ENCODE measurements at regions not wholly inside any gene's neighbourhood (a gene's known extent, or its start where the extent isn't known, plus 50 kb on each side); places are given as distances from the start of the nearest gene placed in this dataset.

GRCh38 chr16:55169780-55170179 is 154.2 kb upstream of the IRX6 start:
- no peak for TF ChIP-seq CTCF (IDR thresholded peaks at IDR 0.05; ENCODE audit: poor library complexity)
- TF ChIP-seq EZH2 (IDR thresholded peaks at IDR 0.05; ENCODE audit: borderline replicate concordance): no peak
- no peak for TF ChIP-seq EZH2phosphoT487 (IDR thresholded peaks at IDR 0.05; ENCODE audit: low read depth, severe bottlenecking, unreplicated experiment)
- no peaks in the 10 kb centered on the region for H3K9me2 ChIP-seq (replicated peaks; ENCODE audit: insufficient read depth)
- H3K9me3 ChIP-seq (ENCODE audit: low read depth): no peaks in the 10 kb centered on the region
- H4K20me1 ChIP-seq (ENCODE audit: insufficient read depth, poor library complexity, severe bottlenecking): no peaks in the 10 kb centered on the region
- H3K4me3 ChIP-seq: no peak overlapping the region
- no peaks in the 10 kb centered on the region for H3K36me3 ChIP-seq (replicated peaks; ENCODE audit: insufficient read depth, low read depth)
- no peaks in the 10 kb centered on the region for H3K4me1 ChIP-seq (ENCODE audit: insufficient read depth)
- H3K4me2 ChIP-seq: no peak overlapping the region
- H3K27ac ChIP-seq: no peak overlapping the region
- 89% methylated on average over 9 of the region's 9 CpGs for WGBS (ENCODE audit: low lambda C conversion rate, missing lambda C conversion rate)
- no peaks in the 10 kb centered on the region for H3K27me3 ChIP-seq
- no peak overlapping the region for H2AFZ ChIP-seq
- DNase-seq (ENCODE audit: low spot score): no peak
- H3K79me2 ChIP-seq: no peaks in the 10 kb centered on the region

GRCh38 chr16:55171241-55171640 is 152.8 kb upstream of the IRX6 start:
- Histone ChIP-seq H3K9me3 (ENCODE audit: low read depth) (no peaks in the 10 kb centered on the region), H3K4me1 (ENCODE audit: insufficient read depth) (no peaks in the 10 kb centered on the region), H3K27me3 (no peaks in the 10 kb centered on the region), H3K4me3 (no peak overlapping the region), H4K20me1 (ENCODE audit: insufficient read depth, poor library complexity, severe bottlenecking) (no peaks in the 10 kb centered on the region), H3K79me2 (no peaks in the 10 kb centered on the region), H3K4me2 (no peak overlapping the region), H3K36me3 (replicated peaks; ENCODE audit: insufficient read depth, low read depth) (no peaks in the 10 kb centered on the region), H2AFZ (no peak overlapping the region), H3K27ac (no peak overlapping the region), H3K9me2 (replicated peaks; ENCODE audit: insufficient read depth) (no peaks in the 10 kb centered on the region)
- DNase-seq (ENCODE audit: low spot score): no peak
- TF ChIP-seq EZH2 (IDR thresholded peaks at IDR 0.05; ENCODE audit: borderline replicate concordance) (no peak), CTCF (IDR thresholded peaks at IDR 0.05; ENCODE audit: poor library complexity) (no peak), EZH2phosphoT487 (IDR thresholded peaks at IDR 0.05; ENCODE audit: low read depth, severe bottlenecking, unreplicated experiment) (no peak)
- 87% methylated on average over 2 of the region's 2 CpGs for WGBS (ENCODE audit: low lambda C conversion rate, missing lambda C conversion rate)

GRCh38 chr16:55175389-55175788 is 148.6 kb upstream of the IRX6 start:
- no peaks in the 10 kb centered on the region for H4K20me1 ChIP-seq (ENCODE audit: insufficient read depth, poor library complexity, severe bottlenecking)

More at GRCh38 chr16:55175389-55175788, 148.6 kb upstream of the IRX6 start:
- 87% methylated on average over 6 of the region's 6 CpGs for WGBS (ENCODE audit: low lambda C conversion rate, missing lambda C conversion rate)
- DNase-seq (ENCODE audit: low spot score): no peak
- H3K4me2 ChIP-seq: no peak overlapping the region
- H3K4me1 ChIP-seq (ENCODE audit: insufficient read depth): no peaks in the 10 kb centered on the region
- H3K4me3 ChIP-seq: no peak overlapping the region
- no peaks in the 10 kb centered on the region for H3K27me3 ChIP-seq
- H3K79me2 ChIP-seq: no peaks in the 10 kb centered on the region
- no peak overlapping the region for H3K27ac ChIP-seq
- H2AFZ ChIP-seq: no peak overlapping the region
- H3K36me3 ChIP-seq (replicated peaks; ENCODE audit: insufficient read depth, low read depth): no peaks in the 10 kb centered on the region
- no peaks in the 10 kb centered on the region for H3K9me2 ChIP-seq (replicated peaks; ENCODE audit: insufficient read depth)
- TF ChIP-seq EZH2phosphoT487 (IDR thresholded peaks at IDR 0.05; ENCODE audit: low read depth, severe bottlenecking, unreplicated experiment): no peak
- no peak for TF ChIP-seq EZH2 (IDR thresholded peaks at IDR 0.05; ENCODE audit: borderline replicate concordance)
- no peak for TF ChIP-seq CTCF (IDR thresholded peaks at IDR 0.05; ENCODE audit: poor library complexity)
- no peaks in the 10 kb centered on the region for H3K9me3 ChIP-seq (ENCODE audit: low read depth)
